ENCODE measurements at regions not wholly inside any gene's neighbourhood (a gene's known extent, or its start where the extent isn't known, plus 50 kb on each side); places are given as distances from the start of the nearest gene placed in this dataset.

DNA sequence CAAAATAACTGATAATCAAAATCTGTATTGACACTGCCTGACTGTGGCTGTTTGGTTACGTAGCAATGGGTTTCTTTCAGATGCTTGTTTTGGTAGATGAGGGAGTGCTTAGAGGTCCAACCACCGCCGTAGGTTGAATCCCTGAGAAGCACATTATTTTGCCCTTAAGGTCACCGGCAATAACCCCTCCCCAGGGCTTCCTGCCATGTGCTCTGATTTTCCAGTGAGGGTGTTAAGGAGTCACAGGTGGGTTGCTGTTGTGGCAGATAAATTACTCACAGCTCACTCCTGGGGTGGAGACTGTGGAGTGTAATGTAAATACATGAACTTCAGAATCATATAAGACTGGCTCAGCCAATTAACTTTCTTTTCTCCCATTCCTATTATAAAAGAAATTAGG, 81.5 kb upstream of the ZP4 start:
- H3K4me3 ChIP-seq (replicated peaks; ENCODE audit: low read depth, low read length): no peak overlapping the region
- DNase-seq (ENCODE audit: low read depth): no peak
- TF ChIP-seq CTCF (IDR thresholded peaks at IDR 0.05; ENCODE audit: low read length, missing control alignments): no peak

GRCh38 chr1:237962985-237963384, 72.3 kb upstream of the ZP4 start:
- no peak for DNase-seq (ENCODE audit: low read depth)
- TF ChIP-seq CTCF (IDR thresholded peaks at IDR 0.05; ENCODE audit: low read length, missing control alignments): no peak
- no peak overlapping the region for H3K4me3 ChIP-seq (replicated peaks; ENCODE audit: low read depth, low read length)

DNA sequence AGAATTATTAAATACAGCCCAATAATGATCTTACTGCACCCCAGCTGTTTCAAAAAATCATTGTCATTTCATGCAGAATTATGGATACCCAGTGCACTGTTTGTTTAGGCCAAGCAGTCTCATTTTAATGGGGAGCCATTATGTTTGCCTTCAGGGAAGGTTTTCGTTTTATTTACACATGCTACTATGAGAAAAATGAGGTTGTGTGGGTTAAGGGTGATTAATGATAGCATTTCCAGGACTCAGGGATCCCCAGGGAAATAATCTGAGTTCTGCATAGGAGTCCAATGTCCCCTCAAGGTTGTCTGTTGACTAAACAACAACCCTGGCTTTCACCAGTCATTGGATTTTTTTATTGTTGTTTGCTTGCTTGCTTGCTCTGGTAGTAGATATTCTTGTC, 71.0 kb upstream of the ZP4 start:
- no peak for TF ChIP-seq CTCF (IDR thresholded peaks at IDR 0.05; ENCODE audit: low read length, missing control alignments)
- no peak overlapping the region for H3K4me3 ChIP-seq (replicated peaks; ENCODE audit: low read depth, low read length)

GRCh38 chr1:237959838-237960237, 69.1 kb upstream of the ZP4 start:
- DNase-seq (ENCODE audit: low read depth): no peak
- no peak for TF ChIP-seq CTCF (IDR thresholded peaks at IDR 0.05; ENCODE audit: low read length, missing control alignments)
- no peak overlapping the region for H3K4me3 ChIP-seq (replicated peaks; ENCODE audit: low read depth, low read length)

More for the DNA sequence above, 71.0 kb upstream of the ZP4 start:
- no peak for DNase-seq (ENCODE audit: low read depth)

DNA sequence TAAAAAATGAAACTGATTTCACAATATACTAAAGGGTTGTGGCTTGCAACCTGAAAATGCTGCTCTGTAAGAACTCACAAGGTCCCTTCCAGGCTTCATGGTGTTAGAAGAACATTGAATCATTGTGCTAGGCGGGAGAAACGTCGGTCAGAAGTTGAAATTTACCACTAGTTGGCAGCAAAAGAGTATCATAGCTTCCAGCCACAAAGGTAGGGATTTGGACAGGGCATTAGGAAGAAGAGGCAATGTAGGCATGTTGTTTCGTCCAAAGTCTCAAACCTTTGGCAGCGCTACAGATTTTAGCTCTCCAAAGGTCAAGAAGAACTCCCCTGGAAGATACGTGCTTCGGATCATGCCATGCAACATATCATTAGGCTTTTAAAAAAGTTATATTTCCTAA, 62.5 kb upstream of the ZP4 start:
- TF ChIP-seq CTCF (IDR thresholded peaks at IDR 0.05; ENCODE audit: low read length, missing control alignments): no peak
- DNase-seq (ENCODE audit: low read depth): no peak
- H3K4me3 ChIP-seq (replicated peaks; ENCODE audit: low read depth, low read length): no peak overlapping the region

Measured in fibroblast of pulmonary artery (primary cell).